Transverse colon (tissue), 4 donors: ENCODE measurements at regions not wholly inside any gene's neighbourhood (a gene's known extent, or its start where the extent isn't known, plus 50 kb on each side); places are given as distances from the start of the nearest gene placed in this dataset.

ENCODE experiments used
- DNase-seq: peaks from one replicate; pipeline ENCODE4 v3.0.0-alpha.2; 2019
- H3K27ac ChIP-seq, 4 donors: fragments of 200-600 bp; sonication (generic); 2 replicates each; pipeline ENCODE4 v1.5.1; 2016 to 2018; ENCODE audit warnings: inconsistent platforms in 4 of 4
- H3K27me3 ChIP-seq: fragments of 200-600 bp; sonication (generic); 2 replicates; pipeline ENCODE4 v1.5.1; 2017; ENCODE audit warnings: inconsistent platforms
- H3K36me3 ChIP-seq, 4 donors: fragments of 200-600 bp; sonication (generic); 2 replicates each; pipeline ENCODE4 v1.5.1; 2017 to 2019; ENCODE audit warnings: inconsistent platforms in 4 of 4
- H3K4me1 ChIP-seq, 4 donors: fragments of 200-600 bp; sonication (generic); 2 replicates each; pipeline ENCODE4 v1.5.1; 2017 to 2020; ENCODE audit warnings: inconsistent platforms in 4 of 4
- H3K4me3 ChIP-seq, 4 donors: fragments of 200-600 bp; sonication (generic); 1 replicate in 1 of 4; 2 replicates in 3 of 4; pipeline versions ENCODE4 v1.5.1 to v1.6.1; 2017 to 2019; ENCODE audit warnings: inconsistent platforms in 4 of 4
- H3K9me3 ChIP-seq, 2 donors: fragments of 200-600 bp; sonication (generic); 2 replicates each; pipeline ENCODE4 v1.5.1; 2017 to 2019; ENCODE audit warnings: inconsistent platforms in 2 of 2
- CTCF ChIP-seq, 5 experiments: fragments of 200-600 bp in 3 of 5; fragments of 450-650 bp in 2 of 5; sonication (generic) in 3 of 5; IDR thresholded peaks; 1 replicate in 2 of 5; 2 replicates in 3 of 5; pipeline ENCODE4 v1.5.1; 2016 to 2017; ENCODE audit warnings: antibody characterized with exemption in 5 of 5, inconsistent platforms in 3 of 5, mild to moderate bottlenecking in 2 of 5, moderate library complexity in 1 of 5
- EP300 ChIP-seq: sonication (generic); formaldehyde crosslinking; IDR thresholded peaks from one replicate; pipeline ENCODE4 v1.6.1; 2017; ENCODE audit warnings: antibody characterized with exemption, low read depth
- POLR2A ChIP-seq: fragments of 450-650 bp; IDR thresholded peaks from one replicate; pipeline ENCODE4 v1.6.1; 2016; ENCODE audit warnings: antibody characterized with exemption, mild to moderate bottlenecking, moderate library complexity
- POLR2AphosphoS5 ChIP-seq, 3 donors: sonication (generic); formaldehyde crosslinking; IDR thresholded peaks; one replicate each; pipeline ENCODE4 v1.6.1; 2016; ENCODE audit warnings: antibody characterized with exemption in 3 of 3
- WGBS, 2 donors: methylation state at CpG; one replicate each; pipeline ENCODE4 v1.1.5; 2018; ENCODE audit warnings: low coverage in 1 of 2; 5-methylcytosine and 5-hydroxymethylcytosine counted together
- in situ Hi-C, 4 donors: fragments of 200-750 bp; cut with MboI; loops; one replicate each; pipeline versions ENCODE4 v1.15.0 to v1.15.1; 2017; ENCODE audit warnings: low sequenced_read_pairs in 3 of 4, low pct_ligation_motif_present in 1 of 4, low pct_unique_long_range_greater_than_20kb in 1 of 4
- intact Hi-C: fragments of 100-400 bp; cut with DNase I; formaldehyde crosslinking; loops from one replicate; pipeline ENCODE4 v1.15.1; 2023; ENCODE audit warnings: low total_unique reads

GRCh38 chr4:184930026-184930425 is 88.3 kb upstream of the HELT start:
- in situ Hi-C loops (no loop called here), intact Hi-C loops (no loop called here)
- Histone ChIP-seq H3K4me1 (peaks cover 0 to 7% (median 0%) of the 10 kb centered on the region in 4 donors), H3K9me3 (peaks cover 0 to 3% of the 10 kb centered on the region in 2 donors), H3K4me3 (no peak overlapping the region), H3K36me3 (no peaks in the 10 kb centered on the region), H3K27ac (no peak overlapping the region), H3K27me3 (no peaks in the 10 kb centered on the region)
- no peak for DNase-seq
- TF ChIP-seq POLR2AphosphoS5 (IDR thresholded peaks at IDR 0.05) = no peak
- no peak for TF ChIP-seq POLR2A
- no peak for TF ChIP-seq CTCF (IDR thresholded peaks at IDR 0.05)

- Histone ChIP-seq H3K27ac (no peak overlapping the region), H3K4me1 (peaks cover 0 to 8% (median 0%) of the 10 kb centered on the region in 4 donors), H3K36me3 (no peaks in the 10 kb centered on the region), H3K4me3 (no peak overlapping the region), H3K27me3 (no peaks in the 10 kb centered on the region), H3K9me3 (peaks cover 0 to 2% of the 10 kb centered on the region in 2 donors)
- in situ Hi-C loops (no loop called here), intact Hi-C loops (no loop called here)
- DNase-seq = no peak
- TF ChIP-seq POLR2AphosphoS5 (IDR thresholded peaks at IDR 0.05) = no peak
- no peak for TF ChIP-seq CTCF (IDR thresholded peaks at IDR 0.05)
- TF ChIP-seq EP300 = no peak
- no peak for TF ChIP-seq POLR2A
- WGBS, 2 donors = 67 to 71% methylated on average over 1 to 7 of the region's 7 CpGs
Observed at GRCh38 chr4:184932343-184932742, 85.9 kb upstream of the HELT start.

GRCh38 chr4:184933311-184933710 is 85.0 kb upstream of the HELT start:
- WGBS, 2 donors = 30% methylated on average over 1 of the region's 1 CpG; no CpG with 5 or more reads in 1 of the 2 donors
- TF ChIP-seq EP300 (no peak), POLR2AphosphoS5 (IDR thresholded peaks at IDR 0.05) (no peak), CTCF (IDR thresholded peaks at IDR 0.05) (no peak), POLR2A (no peak)

GRCh38 chr4:184934184-184934583 is 84.1 kb upstream of the HELT start:
- 74 to 87% methylated on average over 2 of the region's 2 CpGs for WGBS, 2 donors
- H3K27me3 ChIP-seq = no peaks in the 10 kb centered on the region
- TF ChIP-seq POLR2AphosphoS5 (IDR thresholded peaks at IDR 0.05) (no peak), POLR2A (no peak), EP300 (no peak), CTCF (IDR thresholded peaks at IDR 0.05) (no peak)
- no peaks in the 10 kb centered on the region for H3K9me3 ChIP-seq
- no peak overlapping the region for H3K4me3 ChIP-seq
- intact Hi-C loops (no loop called here), in situ Hi-C loops (no loop called here)
- H3K36me3 ChIP-seq = no peaks in the 10 kb centered on the region
- H3K27ac ChIP-seq = no peak overlapping the region
- DNase-seq = no peak
- H3K4me1 ChIP-seq = peaks cover 0 to 9% (median 0%) of the 10 kb centered on the region in 4 donors

More at GRCh38 chr4:184933311-184933710, 85.0 kb upstream of the HELT start:
- Histone ChIP-seq H3K27ac (no peak overlapping the region), H3K27me3 (no peaks in the 10 kb centered on the region), H3K4me3 (no peak overlapping the region), H3K9me3 (no peaks in the 10 kb centered on the region), H3K4me1 (peaks cover 0 to 14% (median 0%) of the 10 kb centered on the region in 4 donors), H3K36me3 (no peaks in the 10 kb centered on the region)
- intact Hi-C loops = no loop called here
- no peak for DNase-seq
- in situ Hi-C loops = no loop called here
